HepG2 (cell line): ENCODE measurements at regions not wholly inside any gene's neighbourhood (a gene's known extent, or its start where the extent isn't known, plus 50 kb on each side); places are given as distances from the start of the nearest gene placed in this dataset.

Experiments
- ATAC-seq: fragments of 200-7000 bp; cut with Tn5 transposase; 3 replicates; pipeline ENCODE4 v1.9.1; 2020; ENCODE audit warnings: mild to moderate bottlenecking, moderate library complexity
- BruUV-seq: library from RNA; stranded (reverse); fragments of 400-500 nt; replicated peaks from 2 replicates; lab custom pipeline; 2021; lab: Mats Ljungman, UMichigan
- CTCF ChIA-PET: fragments of 300-600 bp; formaldehyde crosslinking; extraction: SDS; loops from one replicate; lab custom pipeline; 2021; ENCODE audit warnings: low total read pairs, inconsistent platforms, low intra/inter-chr PET ratio; lab: Yijun Ruan, JAX
- POLR2A ChIA-PET: fragments of 350-600 bp; sonication (Branson Sonifier 250); formaldehyde crosslinking; loops from one replicate; lab custom pipeline; 2020; ENCODE audit warnings: antibody characterized with exemption, inconsistent platforms; lab: Yijun Ruan, JAX
- DNase-seq: peaks from one replicate; pipeline ENCODE4 v3.0.0-alpha.2; 2015; ENCODE audit warnings: low spot score
- FAIRE-seq: peaks from 3 replicates; lab custom pipeline; 2011; peaks lifted over from hg19 to GRCh38; lab: Jason Lieb, UNC
- H2AFZ ChIP-seq: one replicate; pipeline ENCODE4 v1.6.1; 2011; ENCODE audit warnings: low read length, inconsistent platforms
- H3K27ac ChIP-seq: fragments of 300-600 bp; 3 replicates; pipeline ENCODE4 v1.8.0; 2011; ENCODE audit warnings: mixed run types, mild to moderate bottlenecking, mixed read lengths, low read length, inconsistent platforms; ENCODE audit not compliant: insufficient read depth; ENCODE audit errors: extremely low read length
- H3K27me3 ChIP-seq, 2 experiments: fragments of 200-600 bp in 1 of 2; 2 replicates in 1 of 2; 3 replicates in 1 of 2; pipeline versions ENCODE4 v1.6.0 to v1.8.0; 2011; ENCODE audit warnings: low read length in 2 of 2, mild to moderate bottlenecking in 2 of 2, moderate library complexity in 2 of 2, inconsistent platforms in 1 of 2; ENCODE audit not compliant: insufficient read depth in 2 of 2, control insufficient read depth in 1 of 2
- H3K36me3 ChIP-seq, 2 experiments: fragments of 200-600 bp in 1 of 2; replicated peaks in 1 of 2; 2 replicates in 1 of 2; 3 replicates in 1 of 2; pipeline versions ENCODE4 v1.5.1 to v1.8.0; 2011; ENCODE audit warnings: low read length in 2 of 2, inconsistent platforms in 1 of 2; ENCODE audit not compliant: insufficient read depth in 2 of 2, control insufficient read depth in 1 of 2
- H3K4me1 ChIP-seq: 2 replicates; pipeline ENCODE4 v1.5.1; 2012; ENCODE audit warnings: low read length, inconsistent platforms; ENCODE audit not compliant: insufficient read depth
- H3K4me2 ChIP-seq: 2 replicates; pipeline ENCODE4 v1.6.0; 2011; ENCODE audit warnings: low read depth, low read length, inconsistent platforms
- H3K4me3 ChIP-seq, 3 experiments: fragments of 200-600 bp in 1 of 3; sonication (generic), shearing (Covaris generic) in 1 of 3; replicated peaks in 1 of 3; 2 replicates each; pipeline ENCODE4 v1.5.1; 2011 to 2016; ENCODE audit warnings: low read length in 3 of 3, inconsistent platforms in 2 of 3, low read depth in 2 of 3, mild to moderate bottlenecking in 2 of 3, control low read depth in 1 of 3, mixed read lengths in 1 of 3; ENCODE audit not compliant: insufficient read depth in 1 of 3
- H3K79me2 ChIP-seq: one replicate; pipeline ENCODE4 v1.6.1; 2011; ENCODE audit warnings: low read length, inconsistent platforms; ENCODE audit not compliant: insufficient read depth
- H3K9ac ChIP-seq: 2 replicates; pipeline ENCODE4 v1.6.0; 2011; ENCODE audit warnings: mild to moderate bottlenecking, low read depth, low read length, inconsistent platforms; ENCODE audit not compliant: insufficient read depth
- H3K9me3 ChIP-seq: 2 replicates; pipeline ENCODE4 v1.5.1; 2012; ENCODE audit warnings: mild to moderate bottlenecking, low read length
- H4K20me1 ChIP-seq: 2 replicates; pipeline ENCODE4 v1.6.0; 2011; ENCODE audit warnings: inconsistent platforms, mild to moderate bottlenecking, low read length, moderate library complexity; ENCODE audit not compliant: insufficient read depth
- BHLHE40 ChIP-seq: IDR thresholded peaks from 2 replicates; pipeline ENCODE4 v1.6.1; 2011; ENCODE audit warnings: low read length, improper control_type of control experiment
- ELF3 ChIP-seq: IDR thresholded peaks from 2 replicates; pipeline ENCODE4 v1.6.1; 2016; ENCODE audit warnings: missing genetic modification reagents, missing compliant biosample characterization
- GFI1 ChIP-seq: sonication (generic); formaldehyde crosslinking; IDR thresholded peaks from 2 replicates; pipeline ENCODE4 v1.5.0; 2020; ENCODE audit warnings: missing genetic modification reagents, mild to moderate bottlenecking, borderline replicate concordance
- GMEB1 ChIP-seq: sonication (generic); formaldehyde crosslinking; IDR thresholded peaks from 2 replicates; pipeline ENCODE4 v1.5.1; 2020; ENCODE audit warnings: missing genetic modification reagents, mild to moderate bottlenecking, borderline replicate concordance
- HDAC1 ChIP-seq: sonication (generic); formaldehyde crosslinking; IDR thresholded peaks from 2 replicates; pipeline ENCODE4 v1.5.1; 2020; ENCODE audit warnings: mild to moderate bottlenecking, missing genetic modification reagents
- HNRNPH1 ChIP-seq: fragments of 200-400 bp; formaldehyde crosslinking; optimal IDR thresholded peaks from 2 replicates; pipeline ENCODE3; 2017; ENCODE audit warnings: mild to moderate bottlenecking, low read depth, low read length
- MXI1 ChIP-seq: IDR thresholded peaks from 3 replicates; pipeline ENCODE4 v1.6.1; 2012; ENCODE audit warnings: low read depth, low read length, inconsistent platforms, borderline replicate concordance
- NFKBIZ ChIP-seq: IDR thresholded peaks from 2 replicates; pipeline ENCODE4 v1.6.1; 2018; ENCODE audit warnings: missing genetic modification reagents, missing compliant biosample characterization
- PAWR ChIP-seq: sonication (generic); formaldehyde crosslinking; IDR thresholded peaks from 2 replicates; pipeline ENCODE4 v1.4.0; 2020; ENCODE audit warnings: missing genetic modification reagents, mild to moderate bottlenecking, borderline replicate concordance
- SMAD3 ChIP-seq: sonication (generic); formaldehyde crosslinking; IDR thresholded peaks from 2 replicates; pipeline ENCODE4 v1.4.0; 2020; ENCODE audit warnings: missing genetic modification reagents
- TRIM24 ChIP-seq: sonication (generic); formaldehyde crosslinking; IDR thresholded peaks from 2 replicates; pipeline ENCODE4 v1.8.0; 2022; ENCODE audit warnings: mild to moderate bottlenecking, missing genetic modification reagents
- ZBTB39 ChIP-seq: sonication (generic); formaldehyde crosslinking; IDR thresholded peaks from 2 replicates; pipeline ENCODE4 v1.5.0; 2020; ENCODE audit warnings: missing genetic modification reagents
- ZBTB42 ChIP-seq: sonication (generic); formaldehyde crosslinking; IDR thresholded peaks from 2 replicates; pipeline ENCODE4 v1.5.0; 2020; ENCODE audit warnings: mild to moderate bottlenecking, missing genetic modification reagents
- ZNF264 ChIP-seq: sonication (generic); formaldehyde crosslinking; IDR thresholded peaks from 2 replicates; pipeline ENCODE4 v1.4.0; 2020; ENCODE audit warnings: missing genetic modification reagents
- ZNF556 ChIP-seq: sonication (generic); formaldehyde crosslinking; IDR thresholded peaks from 2 replicates; pipeline ENCODE4 v1.4.0; 2020; ENCODE audit warnings: mild to moderate bottlenecking, missing genetic modification reagents, borderline replicate concordance
- ZNF609 ChIP-seq: sonication (generic); formaldehyde crosslinking; IDR thresholded peaks from 2 replicates; pipeline ENCODE4 v1.4.0; 2020; ENCODE audit warnings: mild to moderate bottlenecking, missing genetic modification reagents, borderline replicate concordance
- ZNF747 ChIP-seq: sonication (generic); formaldehyde crosslinking; IDR thresholded peaks from 2 replicates; pipeline ENCODE4 v1.8.1; 2023; ENCODE audit warnings: missing genetic modification reagents, mild to moderate bottlenecking, borderline replicate concordance
- WGBS: methylation state at CpG from one replicate; pipeline ENCODE4 v1.1.6; 2017; ENCODE audit warnings: low lambda C conversion rate; 5-methylcytosine and 5-hydroxymethylcytosine counted together
- in situ Hi-C: cut with HindIII; loops from 2 replicates; pipeline ENCODE4 v1.10.0; 2017; ENCODE audit warnings: low pct_unique_long_range_greater_than_20kb; ENCODE audit not compliant: extremely low pct_ligation_motif_present
- intact Hi-C: fragments of 100-400 bp; cut with micrococcal nuclease; formaldehyde crosslinking; loops from one replicate; pipeline ENCODE4 v1.10.0; 2022; ENCODE audit not compliant: unreplicated experiment

- TF ChIP-seq NFKBIZ (CRISPR knock-in tag) = no peak
- TF ChIP-seq ZBTB42 (CRISPR knock-in tag) = no peak
- TF ChIP-seq TRIM24 (CRISPR knock-in tag) = no peak
Measured at GRCh38 chr17:72481572-72481971, 360.8 kb downstream of the SOX9 start (continued).

- Histone ChIP-seq H3K4me2 (no peak overlapping the region), H4K20me1 (peaks cover 9% of the 10 kb centered on the region; the same call in 1 of the 2 replicates), H3K36me3 (no peaks in the 10 kb centered on the region), H3K4me1 (peaks cover 35% of the 10 kb centered on the region), H3K27ac (no peak overlapping the region), H3K9me3 (no peaks in the 10 kb centered on the region), H2AFZ (no peak overlapping the region), H3K79me2 (peaks cover 84% of the 10 kb centered on the region), H3K4me3 (no peak overlapping the region), H3K27me3 (no peaks in the 10 kb centered on the region), H3K9ac (no peak overlapping the region)
- intact Hi-C loops (no loop called here), in situ Hi-C loops (no loop called here)
- no peak for FAIRE-seq
- no TSS peak for BruUV-seq
- WGBS = 95% methylated on average over 4 of the region's 4 CpGs
- ATAC-seq = no peak
- CTCF ChIA-PET = no interaction called here
- POLR2A ChIA-PET = no interaction called here
- no peak for DNase-seq
- TF ChIP-seq ZNF264 (CRISPR knock-in tag) (no peak), HDAC1 (CRISPR knock-in tag) (no peak), BHLHE40 (no peak), ZNF747 (CRISPR knock-in tag) (no peak), ZBTB39 (no peak), ELF3 (CRISPR knock-in tag) (no peak), HNRNPH1 (no peak), GFI1 (CRISPR knock-in tag) (no peak), ZNF556 (CRISPR knock-in tag) (no peak), MXI1 (no peak), ZNF609 (CRISPR knock-in tag) (no peak), GMEB1 (CRISPR knock-in tag) (no peak), SMAD3 (CRISPR knock-in tag) (no peak), PAWR (no peak)
Measured at GRCh38 chr17:72485596-72485995, 364.8 kb downstream of the SOX9 start.
